NCI-H2196 (cell line): ENCODE measurements at regions not wholly inside any gene's neighbourhood (a gene's known extent, or its start where the extent isn't known, plus 50 kb on each side); places are given as distances from the start of the nearest gene placed in this dataset.

Source experiments
- DNase-seq: peaks from one replicate; lab custom pipeline; 2025; ENCODE audit not compliant: unreplicated experiment; lab: John Stamatoyannopoulos, UW

DNA sequence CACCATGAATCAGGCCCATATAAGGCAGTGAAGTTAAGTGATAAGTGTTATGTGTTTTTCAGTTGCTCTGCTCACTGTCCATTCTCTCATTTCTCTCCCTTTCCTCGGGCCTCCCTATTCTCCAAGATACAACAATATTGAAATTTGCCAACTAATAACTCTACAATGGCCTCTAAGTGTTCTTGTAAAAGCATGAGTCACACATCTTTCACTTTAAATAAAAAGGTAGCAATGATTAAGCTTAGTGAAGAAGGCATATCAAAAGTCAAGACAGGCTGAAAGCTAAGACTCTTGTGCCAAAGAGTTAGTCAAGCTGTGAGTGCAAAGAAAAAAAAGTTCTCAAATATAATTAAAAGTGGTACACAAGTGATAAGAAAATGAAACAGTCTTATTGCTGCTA lies 675.4 kb downstream of the OTOL1 start:
- DNase-seq = no peak

DNA sequence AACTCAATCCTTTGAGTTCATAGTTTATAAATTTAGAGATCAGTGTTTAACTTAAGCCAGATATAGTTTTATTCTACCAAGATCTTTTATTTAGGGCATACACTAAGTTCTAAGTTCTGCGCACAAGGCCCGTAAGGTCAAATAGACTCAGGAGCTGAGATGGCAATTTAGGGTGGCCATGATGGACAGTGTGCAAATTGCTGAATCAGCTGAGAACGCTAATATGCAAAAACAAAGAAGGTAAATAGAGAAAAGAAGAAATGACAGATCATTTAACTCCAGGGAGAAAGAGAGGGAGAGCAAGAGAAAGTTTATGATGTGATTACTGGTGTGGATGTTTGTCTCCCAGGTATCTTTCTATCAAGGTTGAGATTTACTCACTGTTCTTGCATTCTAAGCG lies 678.5 kb downstream of the OTOL1 start:
- DNase-seq = no peak

DNA sequence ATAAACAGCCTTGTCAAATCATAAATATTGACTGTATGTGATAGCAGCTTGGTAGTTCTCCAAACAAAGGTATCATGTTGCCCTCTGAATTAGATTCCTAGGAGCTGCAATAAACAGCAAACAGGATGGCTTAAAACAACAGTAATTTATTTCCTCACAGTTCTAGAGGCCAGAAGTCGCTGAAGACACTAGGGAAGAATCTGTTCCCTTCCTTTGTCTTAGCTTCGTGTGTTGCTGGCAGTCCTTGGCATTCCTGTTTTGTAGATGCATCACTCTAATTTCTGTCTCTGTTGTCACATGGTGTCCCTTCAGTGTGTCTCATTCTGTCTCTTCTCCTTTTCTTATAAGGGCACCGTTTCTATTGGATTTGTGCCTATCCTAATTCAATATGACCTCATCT lies 679.3 kb downstream of the OTOL1 start:
- no peak for DNase-seq

GRCh38 chr3:162183440-162183839 lies 686.8 kb downstream of the OTOL1 start:
- DNase-seq = no peak

GRCh38 chr3:162192340-162193029 lies 695.9 kb downstream of the OTOL1 start:
- DNase-seq = no peak

DNA sequence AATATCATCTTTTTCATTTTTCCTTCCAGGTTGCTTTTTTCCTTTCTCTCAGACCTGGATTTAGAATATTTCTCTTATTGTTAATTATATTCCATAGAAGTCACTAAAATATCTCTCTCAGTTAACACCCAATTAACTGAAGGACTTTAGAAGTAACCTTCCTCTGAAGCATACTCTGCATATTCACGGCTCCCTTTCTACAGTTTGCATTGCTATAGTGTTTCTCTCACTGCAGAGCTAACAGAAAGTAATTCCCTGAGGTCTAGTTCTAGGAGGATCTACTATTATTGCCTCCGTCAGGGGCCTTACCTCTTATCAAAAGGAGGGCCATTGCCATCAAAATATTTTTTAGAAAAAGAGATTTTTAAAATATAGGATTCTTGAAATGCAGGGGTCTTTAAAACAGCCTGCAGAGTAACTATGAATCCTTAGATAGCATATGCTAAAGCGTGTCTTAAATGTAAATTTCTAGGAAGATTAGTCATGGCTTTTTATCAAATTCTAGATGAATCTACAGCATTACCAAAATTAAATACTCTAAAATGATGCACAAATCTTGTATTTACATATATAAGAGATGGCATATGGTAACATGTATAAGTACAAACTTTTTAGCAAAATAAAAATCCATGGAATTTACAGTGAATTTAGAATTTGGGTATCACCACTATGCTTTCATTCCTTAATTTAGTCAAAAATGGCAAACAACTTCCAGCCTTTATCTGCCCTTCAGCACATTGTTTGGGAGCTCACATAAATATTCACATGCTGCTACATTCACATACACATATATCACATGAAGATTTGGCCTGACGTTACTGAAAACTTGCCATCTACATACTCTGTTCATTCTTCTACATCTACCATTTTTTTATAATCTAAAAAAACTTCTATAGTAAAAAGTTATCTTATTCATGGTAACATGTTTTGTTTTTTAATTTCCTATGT lies 696.8 kb downstream of the OTOL1 start:
- no peak for DNase-seq

- DNase-seq = no peak
Observed at GRCh38 chr3:162195147-162195546, 698.5 kb downstream of the OTOL1 start.

DNA sequence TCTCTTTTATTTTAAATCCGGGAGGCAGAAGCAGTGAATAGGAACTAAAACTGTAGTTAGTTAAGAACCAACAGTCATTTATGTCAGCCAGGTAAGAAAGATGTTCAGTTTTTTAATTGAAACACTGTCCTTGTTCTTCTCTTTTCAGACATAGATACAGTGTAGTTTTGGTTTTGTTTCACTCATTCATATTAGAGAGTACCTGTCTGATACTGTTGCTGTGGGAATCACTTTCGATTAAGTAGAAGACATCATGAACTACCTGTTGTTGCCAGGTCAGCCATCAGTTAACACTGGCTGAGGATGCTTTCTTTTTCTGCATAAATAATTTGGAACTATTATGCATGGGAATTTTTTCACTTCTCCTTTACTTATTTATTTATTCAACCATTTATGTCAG lies 700.4 kb downstream of the OTOL1 start:
- no peak for DNase-seq

DNA sequence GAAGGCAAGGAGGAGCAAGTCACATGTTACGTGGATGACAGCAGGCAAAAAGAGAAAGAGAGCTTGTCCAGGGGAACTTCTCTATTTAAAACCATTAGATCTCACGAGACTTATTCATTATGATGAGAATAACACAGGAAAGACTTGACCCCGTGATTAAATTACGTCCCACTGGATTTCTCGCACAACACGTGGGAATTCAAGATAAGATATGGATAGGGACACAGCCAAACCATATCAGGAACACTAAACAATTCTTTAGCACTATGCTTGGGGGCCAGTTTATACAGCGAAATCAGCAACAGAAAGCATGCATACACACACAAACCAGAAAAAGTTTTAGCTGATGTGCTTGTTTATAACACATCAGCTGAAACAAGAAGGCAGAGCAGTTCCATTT lies 704.2 kb downstream of the OTOL1 start:
- DNase-seq = no peak

- no peak for DNase-seq
Observed at GRCh38 chr3:162206648-162207047, 710.0 kb downstream of the OTOL1 start.

DNA sequence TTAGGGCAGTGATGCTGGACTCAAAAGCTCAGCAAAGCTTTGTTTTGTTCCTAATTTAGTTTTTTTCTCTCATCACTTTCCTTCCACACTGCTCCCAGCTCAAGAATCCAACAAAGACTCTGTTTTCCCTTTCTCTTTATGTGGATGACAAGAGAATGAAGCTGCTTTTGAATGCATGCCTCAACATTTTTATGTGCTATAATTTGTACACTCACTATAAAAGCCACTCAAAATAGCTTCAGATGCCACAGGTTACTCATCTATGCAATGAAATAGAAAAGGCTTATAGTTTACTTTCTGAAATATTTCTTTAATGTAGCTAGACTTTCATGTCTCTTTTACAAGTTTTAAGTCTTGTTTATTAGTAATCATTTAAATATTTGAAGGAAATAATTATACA lies 714.9 kb downstream of the OTOL1 start:
- DNase-seq = no peak

GRCh38 chr3:162213196-162213595 lies 716.6 kb downstream of the OTOL1 start:
- no peak for DNase-seq

DNA sequence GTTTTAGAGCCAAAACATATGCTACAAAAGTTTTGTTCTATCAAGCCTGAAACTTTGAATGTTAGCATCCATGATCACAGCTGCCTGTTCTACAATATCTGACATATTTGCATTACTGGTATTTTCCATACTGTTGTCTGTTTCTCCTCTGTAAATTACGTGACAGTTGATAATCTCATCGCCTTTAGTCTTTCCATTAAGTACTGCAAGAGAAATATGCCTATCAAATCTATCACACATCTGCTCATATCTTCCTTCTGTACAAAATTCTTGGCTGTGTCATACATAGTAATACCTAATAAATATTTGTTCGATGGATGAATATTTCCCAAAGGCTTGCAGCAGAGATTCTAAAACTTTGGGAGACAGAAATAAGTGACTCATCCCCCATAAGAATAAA lies 717.3 kb downstream of the OTOL1 start:
- no peak for DNase-seq

DNA sequence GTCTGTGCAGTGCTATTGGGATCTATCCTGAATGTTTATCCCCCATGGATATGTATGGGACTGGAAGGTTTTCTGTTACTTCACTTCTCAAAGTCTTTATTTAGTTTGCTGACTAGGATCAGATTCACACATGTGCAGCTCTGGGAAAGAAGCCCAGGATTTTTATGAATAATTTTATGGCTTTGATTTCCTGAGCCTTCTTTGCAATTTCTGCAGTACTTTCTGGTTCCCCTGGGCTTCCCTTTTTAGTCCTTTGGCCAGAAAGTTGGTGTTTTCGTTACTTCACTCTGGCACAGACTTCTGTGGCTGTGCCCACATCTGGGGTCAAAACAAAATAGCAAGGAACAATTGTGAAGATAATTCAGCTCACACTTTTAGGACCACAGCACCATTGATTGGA lies 721.0 kb downstream of the OTOL1 start:
- DNase-seq = no peak

- no peak for DNase-seq
Observed at GRCh38 chr3:162218479-162218878, 721.9 kb downstream of the OTOL1 start.

- DNase-seq = no peak
Observed at GRCh38 chr3:162224746-162225145, 728.1 kb downstream of the OTOL1 start.

DNA sequence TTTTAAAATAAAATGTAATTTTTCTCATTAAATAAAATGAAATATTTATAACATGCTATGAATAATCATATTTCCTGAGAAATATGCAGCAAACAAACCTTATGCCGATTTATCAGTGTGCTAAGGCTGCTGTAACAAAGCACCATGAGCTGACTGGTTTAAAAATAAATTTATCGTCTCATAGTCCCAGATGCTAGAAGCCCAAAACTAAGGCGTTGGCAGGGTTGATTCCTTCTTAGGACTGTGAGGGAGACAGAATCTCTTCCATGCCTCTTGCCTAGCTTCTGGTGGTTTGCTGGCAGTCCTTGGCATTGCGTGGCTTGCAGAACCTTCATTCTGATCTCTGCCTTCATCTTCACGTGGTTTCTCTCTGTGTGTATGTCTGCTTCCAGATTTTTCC lies 740.3 kb downstream of the OTOL1 start:
- no peak for DNase-seq

GRCh38 chr3:162250782-162251181 lies 754.2 kb downstream of the OTOL1 start:
- no peak for DNase-seq

GRCh38 chr3:162262129-162262528 lies 765.5 kb downstream of the OTOL1 start:
- no peak for DNase-seq

DNA sequence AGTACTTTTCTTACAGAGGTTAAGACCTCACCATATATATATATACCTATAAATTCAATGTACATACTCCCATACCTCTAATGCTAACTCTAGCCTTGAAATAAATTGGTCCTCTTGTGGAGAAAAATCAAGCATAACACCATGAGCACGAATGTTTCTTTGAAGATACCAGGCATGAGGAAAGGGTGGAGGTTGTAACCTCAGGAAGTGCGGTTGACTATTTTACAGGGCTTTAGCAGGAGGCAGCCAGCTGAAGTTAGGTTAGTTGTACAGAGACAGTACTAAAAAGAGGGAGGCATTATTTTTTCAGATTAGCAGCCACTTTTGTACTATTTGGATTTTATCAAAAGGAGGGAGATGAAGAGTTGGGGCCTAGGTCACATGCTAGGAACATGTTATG lies 767.0 kb downstream of the OTOL1 start:
- no peak for DNase-seq

GRCh38 chr3:162269636-162270458 lies 773.2 kb downstream of the OTOL1 start:
- DNase-seq = no peak

GRCh38 chr3:162274070-162274469 lies 777.5 kb downstream of the OTOL1 start:
- DNase-seq = no peak
